Type B pancreatic cell (in vitro differentiated cells): ENCODE measurements at regions not wholly inside any gene's neighbourhood (a gene's known extent, or its start where the extent isn't known, plus 50 kb on each side); places are given as distances from the start of the nearest gene placed in this dataset.

ENCODE experiments used
- DNase-seq: peaks from one replicate; pipeline ENCODE4 v3.0.0; 2021; ENCODE audit warnings: mixed read lengths; ENCODE audit not compliant: unreplicated experiment; ENCODE audit errors: extremely low spot score
- H3K27ac Mint-ChIP-seq: 2 replicates; pipeline ENCODE4 v1.8.0; 2021; ENCODE audit warnings: mild to moderate bottlenecking, mixed read lengths
- H3K27me3 Mint-ChIP-seq: 2 replicates; pipeline ENCODE4 v1.8.0; 2021; ENCODE audit warnings: mixed read lengths
- H3K36me3 Mint-ChIP-seq: 2 replicates; pipeline ENCODE4 v1.8.0; 2021; ENCODE audit warnings: mixed read lengths
- H3K4me1 Mint-ChIP-seq: one replicate; pipeline ENCODE4 v1.8.0; 2021; ENCODE audit warnings: mixed read lengths; ENCODE audit not compliant: unreplicated experiment
- H3K4me3 Mint-ChIP-seq: 2 replicates; pipeline ENCODE4 v1.8.0; 2021; ENCODE audit warnings: mild to moderate bottlenecking, mixed read lengths
- H3K9me3 Mint-ChIP-seq: 2 replicates; pipeline ENCODE4 v1.8.0; 2021; ENCODE audit warnings: mixed read lengths
- CTCF ChIP-seq: fragments of 200-600 bp; sonication (generic); conservative IDR thresholded peaks from 2 replicates; pipeline ENCODE4 v1.5.0; 2021; ENCODE audit warnings: antibody characterized with exemption, mild to moderate bottlenecking

GRCh38 chr11:121711939-121712338, 259.2 kb upstream of the SORL1-AS1 start:
- Mint-ChIP-seq H3K4me3 (no peak overlapping the region), H3K9me3 (peaks cover 2% of the 10 kb centered on the region), H3K27me3 (no peaks in the 10 kb centered on the region), H3K36me3 (peaks cover 2% of the 10 kb centered on the region), H3K4me1 (peaks cover 8% of the 10 kb centered on the region), H3K27ac (no peak overlapping the region)
- DNase-seq, result no peak
- no peak for TF ChIP-seq CTCF

- Mint-ChIP-seq H3K4me1 (peaks cover 11% of the 10 kb centered on the region), H3K4me3 (no peak overlapping the region), H3K27ac (no peak overlapping the region), H3K36me3 (peaks cover 5% of the 10 kb centered on the region), H3K27me3 (no peaks in the 10 kb centered on the region), H3K9me3 (peaks cover 6% of the 10 kb centered on the region)
- no peak for TF ChIP-seq CTCF
- no peak for DNase-seq
Observed at GRCh38 chr11:121711236-121711635, 258.5 kb upstream of the SORL1-AS1 start.

GRCh38 chr11:121706884-121707420, 254.2 kb upstream of the SORL1-AS1 start:
- Mint-ChIP-seq H3K36me3 (peaks cover 9% of the 10 kb centered on the region), H3K4me3 (no peak overlapping the region), H3K27ac (no peak overlapping the region), H3K27me3 (peaks cover 7% of the 10 kb centered on the region), H3K4me1 (peaks cover 25% of the 10 kb centered on the region), H3K9me3 (peaks cover 6% of the 10 kb centered on the region)
- no peak for DNase-seq
- TF ChIP-seq CTCF, result no peak

GRCh38 chr11:121703201-121703600, 250.4 kb upstream of the SORL1-AS1 start:
- peaks cover 7% of the 10 kb centered on the region for H3K27me3 Mint-ChIP-seq
- no peak for TF ChIP-seq CTCF
- peaks cover 6% of the 10 kb centered on the region for H3K9me3 Mint-ChIP-seq
- no peak for DNase-seq
- no peak overlapping the region for H3K4me3 Mint-ChIP-seq
- H3K4me1 Mint-ChIP-seq, result peaks cover 28% of the 10 kb centered on the region
- H3K36me3 Mint-ChIP-seq, result peaks cover 9% of the 10 kb centered on the region
- peak overlapping the region; percentile 17 for H3K27ac Mint-ChIP-seq

- peaks cover 3% of the 10 kb centered on the region for H3K36me3 Mint-ChIP-seq
- H3K9me3 Mint-ChIP-seq, result no peaks in the 10 kb centered on the region
- no peak overlapping the region for H3K27ac Mint-ChIP-seq
- TF ChIP-seq CTCF, result no peak
- peaks cover 33% of the 10 kb centered on the region for H3K4me1 Mint-ChIP-seq
- DNase-seq, result no peak
- no peak overlapping the region for H3K4me3 Mint-ChIP-seq
- H3K27me3 Mint-ChIP-seq, result peaks cover 7% of the 10 kb centered on the region
Observed at GRCh38 chr11:121700968-121701367, 248.2 kb upstream of the SORL1-AS1 start.

GRCh38 chr11:121699801-121700200, 247.0 kb upstream of the SORL1-AS1 start:
- no peak overlapping the region for H3K27ac Mint-ChIP-seq
- no peak overlapping the region for H3K4me3 Mint-ChIP-seq
- H3K4me1 Mint-ChIP-seq, result peaks cover 39% of the 10 kb centered on the region
- H3K36me3 Mint-ChIP-seq, result no peaks in the 10 kb centered on the region
- DNase-seq, result no peak
- no peaks in the 10 kb centered on the region for H3K9me3 Mint-ChIP-seq
- peaks cover 4% of the 10 kb centered on the region for H3K27me3 Mint-ChIP-seq
- TF ChIP-seq CTCF, result no peak
